Liver (tissue), 7 donors: ENCODE measurements at regions not wholly inside any gene's neighbourhood (a gene's known extent, or its start where the extent isn't known, plus 50 kb on each side); places are given as distances from the start of the nearest gene placed in this dataset.

Experiments used
- DNase-seq: peaks from one replicate; pipeline ENCODE4 v3.0.0-alpha.2; 2017; ENCODE audit warnings: low spot score
- H3K27ac ChIP-seq, 2 donors: one replicate each; pipeline ENCODE4 v1.7.0; 2013; ENCODE audit warnings: inconsistent platforms in 2 of 2, low read length in 2 of 2, control low read depth in 1 of 2, low read depth in 1 of 2, mild to moderate bottlenecking in 1 of 2
- H3K27me3 ChIP-seq, 4 donors: one replicate each; pipeline versions ENCODE4 v1.6.1 to v1.7.0; 2013; ENCODE audit warnings: low read length in 3 of 4, inconsistent platforms in 1 of 4, mild to moderate bottlenecking in 1 of 4, moderate library complexity in 1 of 4; ENCODE audit not compliant: control insufficient read depth in 4 of 4, insufficient read depth in 4 of 4
- H3K36me3 ChIP-seq, 4 donors: one replicate each; pipeline versions ENCODE4 v1.6.1 to v1.7.0; 2013; ENCODE audit warnings: low read length in 3 of 4, mild to moderate bottlenecking in 3 of 4, low read depth in 1 of 4, moderate library complexity in 1 of 4; ENCODE audit not compliant: control insufficient read depth in 4 of 4, insufficient read depth in 3 of 4
- H3K4me1 ChIP-seq, 4 donors: one replicate each; pipeline versions ENCODE4 v1.6.1 to v1.7.0; 2013; ENCODE audit warnings: low read length in 3 of 4, mild to moderate bottlenecking in 3 of 4, moderate library complexity in 1 of 4; ENCODE audit not compliant: control insufficient read depth in 4 of 4, insufficient read depth in 4 of 4
- H3K4me3 ChIP-seq, 3 donors: one replicate each; pipeline versions ENCODE4 v1.6.1 to v1.7.0; 2013; ENCODE audit warnings: low read length in 3 of 3, control low read depth in 1 of 3, low read depth in 1 of 3, mild to moderate bottlenecking in 1 of 3
- H3K9ac ChIP-seq, 2 donors: one replicate each; pipeline ENCODE4 v1.7.0; 2013; ENCODE audit warnings: low read length in 2 of 2, mild to moderate bottlenecking in 2 of 2, moderate library complexity in 2 of 2, control low read depth in 1 of 2, low read depth in 1 of 2
- H3K9me3 ChIP-seq, 4 donors: one replicate each; pipeline versions ENCODE4 v1.6.1 to v1.7.0; 2013; ENCODE audit warnings: low read length in 3 of 4; ENCODE audit not compliant: control insufficient read depth in 4 of 4
- ATF3 ChIP-seq: IDR thresholded peaks from 2 replicates; pipeline ENCODE4 v1.6.1; 2016; ENCODE audit warnings: antibody characterized with exemption
- EGR1 ChIP-seq, 2 donors: IDR thresholded peaks; 2 replicates each; pipeline ENCODE4 v1.6.1; 2016 to 2018; ENCODE audit warnings: antibody characterized with exemption in 2 of 2, low read depth in 2 of 2
- FOXA1 ChIP-seq: IDR thresholded peaks from 2 replicates; pipeline ENCODE4 v1.6.1; 2016; ENCODE audit warnings: antibody characterized with exemption
- HNF4A ChIP-seq, 2 donors: conservative IDR thresholded peaks; 2 replicates each; pipeline ENCODE4 v1.6.1; 2016; ENCODE audit warnings: antibody characterized with exemption in 2 of 2, mild to moderate bottlenecking in 2 of 2
- JUND ChIP-seq, 2 donors: IDR thresholded peaks; 2 replicates each; pipeline ENCODE4 v1.6.1; 2016; ENCODE audit warnings: antibody characterized with exemption in 2 of 2
- RAD21 ChIP-seq, 2 donors: IDR thresholded peaks; 2 replicates each; pipeline ENCODE4 v1.6.1; 2016; ENCODE audit warnings: antibody characterized with exemption in 2 of 2, mild to moderate bottlenecking in 2 of 2
- REST ChIP-seq: IDR thresholded peaks from 2 replicates; pipeline ENCODE4 v1.6.1; 2016; ENCODE audit warnings: antibody characterized with exemption, mild to moderate bottlenecking
- RXRA ChIP-seq, 2 donors: IDR thresholded peaks; 2 replicates each; pipeline ENCODE4 v1.6.1; 2017 to 2018; ENCODE audit warnings: antibody characterized with exemption in 2 of 2, mild to moderate bottlenecking in 1 of 2
- TAF1 ChIP-seq: conservative IDR thresholded peaks from 2 replicates; pipeline ENCODE4 v1.6.1; 2016; ENCODE audit warnings: antibody characterized with exemption, mild to moderate bottlenecking
- YY1 ChIP-seq: IDR thresholded peaks from 2 replicates; pipeline ENCODE4 v1.6.1; 2016; ENCODE audit warnings: antibody characterized with exemption, mild to moderate bottlenecking
- ZBTB33 ChIP-seq: IDR thresholded peaks from 2 replicates; pipeline ENCODE4 v1.6.1; 2016; ENCODE audit warnings: antibody characterized with exemption
- WGBS: extraction: QIAGEN DNeasy Blood & Tissue Kit; methylation state at CpG from one replicate; pipeline ENCODE4 v1.1.7; 2013; 5-methylcytosine and 5-hydroxymethylcytosine counted together
- donor health status: healthy.
- donor health status: healthy.
- donor health status: healthy.
- donor health status: healthy.

- DNase-seq = no peak
- peaks cover 0 to 3% (median 2%) of the 10 kb centered on the region in 4 donors for H3K4me1 ChIP-seq
- 88% methylated on average over 5 of the region's 5 CpGs for WGBS
- no peak for TF ChIP-seq RXRA (IDR thresholded peaks at IDR 0.05)
- no peak for TF ChIP-seq YY1
- TF ChIP-seq ATF3 = no peak
- TF ChIP-seq HNF4A (conservative IDR thresholded peaks at IDR 0.05) = no peak
- no peak for TF ChIP-seq TAF1
- TF ChIP-seq FOXA1 = no peak
- no peak for TF ChIP-seq ZBTB33
- H3K27me3 ChIP-seq = no peaks in the 10 kb centered on the region
- no peaks in the 10 kb centered on the region for H3K9me3 ChIP-seq
- H3K4me3 ChIP-seq = no peak overlapping the region
- H3K27ac ChIP-seq = no peak overlapping the region
- no peaks in the 10 kb centered on the region for H3K36me3 ChIP-seq
- H3K9ac ChIP-seq = no peak overlapping the region
Observed at GRCh38 chr1:221840511-221841243, 98.8 kb upstream of the DUSP10 start.

GRCh38 chr1:221839782-221840395 is 98.0 kb upstream of the DUSP10 start:
- no peak for DNase-seq

More at GRCh38 chr1:221839782-221840395, 98.0 kb upstream of the DUSP10 start:
- TF ChIP-seq YY1 (no peak), JUND (IDR thresholded peaks at IDR 0.05) (peak in 1 of 2 donors; percentile 55), REST (no peak), RXRA (IDR thresholded peaks at IDR 0.05) (peak in 1 of 2 donors; percentile 33), RAD21 (IDR thresholded peaks at IDR 0.05) (no peak), EGR1 (IDR thresholded peaks at IDR 0.05; ENCODE audit: low read depth in 2 of 2) (no peak), HNF4A (conservative IDR thresholded peaks at IDR 0.05) (peak in 1 of 2 donors; percentile 37)
- Histone ChIP-seq H3K9ac (no peak overlapping the region), H3K4me3 (no peak overlapping the region), H3K36me3 (no peaks in the 10 kb centered on the region), H3K27me3 (no peaks in the 10 kb centered on the region), H3K4me1 (peaks cover 5 to 10% (median 8%) of the 10 kb centered on the region in 4 donors), H3K9me3 (no peaks in the 10 kb centered on the region), H3K27ac (no peak overlapping the region)
- 68% methylated on average over 7 of the region's 7 CpGs for WGBS
